GM13977 (cell line): ENCODE measurements at regions not wholly inside any gene's neighbourhood (a gene's known extent, or its start where the extent isn't known, plus 50 kb on each side); places are given as distances from the start of the nearest gene placed in this dataset.

Source experiments
- DNase-seq: peaks from one replicate; pipeline ENCODE4 v3.0.0; 2012; ENCODE audit warnings: low spot score
- in situ Hi-C: fragments of 300-500 bp; cut with MboI; formaldehyde crosslinking; loops from one replicate; pipeline ENCODE4 v1.12.0; 2022; ENCODE audit warnings: low sequenced_read_pairs, low pct_unique_long_range_greater_than_20kb, mixed read lengths, inconsistent platforms; ENCODE audit not compliant: unreplicated experiment
- TF ChIP-seq, protein P1 (sequence below): IDR thresholded peaks from 2 replicates; pipeline ENCODE4 v1.5.1; 2012; ENCODE audit warnings: mild to moderate bottlenecking, control low read depth; ENCODE audit not compliant: insufficient read depth; ENCODE audit errors: extremely low read depth, missing control alignments

- in situ Hi-C loops: no loop called here
- TF ChIP-seq, protein P1, sequence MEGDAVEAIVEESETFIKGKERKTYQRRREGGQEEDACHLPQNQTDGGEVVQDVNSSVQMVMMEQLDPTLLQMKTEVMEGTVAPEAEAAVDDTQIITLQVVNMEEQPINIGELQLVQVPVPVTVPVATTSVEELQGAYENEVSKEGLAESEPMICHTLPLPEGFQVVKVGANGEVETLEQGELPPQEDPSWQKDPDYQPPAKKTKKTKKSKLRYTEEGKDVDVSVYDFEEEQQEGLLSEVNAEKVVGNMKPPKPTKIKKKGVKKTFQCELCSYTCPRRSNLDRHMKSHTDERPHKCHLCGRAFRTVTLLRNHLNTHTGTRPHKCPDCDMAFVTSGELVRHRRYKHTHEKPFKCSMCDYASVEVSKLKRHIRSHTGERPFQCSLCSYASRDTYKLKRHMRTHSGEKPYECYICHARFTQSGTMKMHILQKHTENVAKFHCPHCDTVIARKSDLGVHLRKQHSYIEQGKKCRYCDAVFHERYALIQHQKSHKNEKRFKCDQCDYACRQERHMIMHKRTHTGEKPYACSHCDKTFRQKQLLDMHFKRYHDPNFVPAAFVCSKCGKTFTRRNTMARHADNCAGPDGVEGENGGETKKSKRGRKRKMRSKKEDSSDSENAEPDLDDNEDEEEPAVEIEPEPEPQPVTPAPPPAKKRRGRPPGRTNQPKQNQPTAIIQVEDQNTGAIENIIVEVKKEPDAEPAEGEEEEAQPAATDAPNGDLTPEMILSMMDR: no peak
- no peak for DNase-seq
Observed at GRCh38 chr21:27831816-27832569, 865.1 kb upstream of the ADAMTS5 start.

- DNase-seq: no peak
- in situ Hi-C loops: no loop called here
Observed at GRCh38 chr21:27831177-27831576, 864.3 kb upstream of the ADAMTS5 start.

GRCh38 chr21:27827972-27828371 is 861.1 kb upstream of the ADAMTS5 start:
- TF ChIP-seq, protein P1: no peak
- no peak for DNase-seq
- in situ Hi-C loops: no loop called here

More at GRCh38 chr21:27831177-27831576, 864.3 kb upstream of the ADAMTS5 start:
- TF ChIP-seq, protein P1: no peak

DNA sequence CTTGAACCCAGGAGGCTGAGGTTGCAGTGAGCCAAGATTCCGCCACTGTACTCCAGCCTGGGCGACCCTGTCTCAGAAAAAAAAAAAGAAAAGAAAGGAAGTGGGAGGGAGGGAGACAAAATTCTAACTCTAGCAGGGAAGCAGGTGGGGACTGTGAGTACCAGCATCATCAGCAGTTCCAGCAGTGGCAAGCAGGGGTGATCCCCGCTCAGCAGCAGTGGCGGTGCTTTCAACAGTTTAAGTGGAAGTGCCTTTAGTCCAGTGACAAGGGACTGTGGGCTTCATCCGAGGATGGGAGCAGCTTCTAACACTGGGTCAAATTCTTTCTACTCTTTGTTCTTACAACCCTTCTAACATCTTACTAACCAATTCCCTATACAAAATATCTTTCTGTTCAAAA is 858.1 kb upstream of the ADAMTS5 start:
- in situ Hi-C loops: no loop called here
- TF ChIP-seq, protein P1: no peak
- DNase-seq: no peak

DNA sequence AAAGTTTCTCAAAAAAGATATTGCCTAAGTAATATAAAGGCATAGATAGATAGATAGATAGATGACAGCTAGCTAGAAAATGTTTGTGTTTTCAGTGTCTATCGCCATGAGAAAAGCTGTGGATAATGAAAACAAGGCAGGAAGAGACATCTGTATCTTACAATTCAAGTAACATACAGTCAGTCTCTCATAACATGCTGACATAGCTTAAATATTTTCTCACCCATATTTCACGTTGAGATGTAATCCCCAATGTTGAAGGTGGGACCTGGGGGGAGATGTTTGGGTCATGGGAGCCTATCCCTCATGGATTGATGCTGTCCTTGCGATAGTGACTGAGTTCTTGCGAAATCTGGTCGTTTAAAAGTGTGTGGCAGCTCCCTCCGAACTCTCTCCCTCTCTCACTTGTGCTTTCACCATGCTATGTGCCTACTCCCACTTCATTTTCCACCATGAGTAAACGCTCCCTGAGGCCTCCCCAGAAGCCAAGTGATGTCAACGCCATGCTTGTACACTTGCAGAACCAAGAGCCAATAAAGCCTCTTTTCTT is 856.8 kb upstream of the ADAMTS5 start:
- TF ChIP-seq, protein P1: no peak
- in situ Hi-C loops: no loop called here
- no peak for DNase-seq

DNA sequence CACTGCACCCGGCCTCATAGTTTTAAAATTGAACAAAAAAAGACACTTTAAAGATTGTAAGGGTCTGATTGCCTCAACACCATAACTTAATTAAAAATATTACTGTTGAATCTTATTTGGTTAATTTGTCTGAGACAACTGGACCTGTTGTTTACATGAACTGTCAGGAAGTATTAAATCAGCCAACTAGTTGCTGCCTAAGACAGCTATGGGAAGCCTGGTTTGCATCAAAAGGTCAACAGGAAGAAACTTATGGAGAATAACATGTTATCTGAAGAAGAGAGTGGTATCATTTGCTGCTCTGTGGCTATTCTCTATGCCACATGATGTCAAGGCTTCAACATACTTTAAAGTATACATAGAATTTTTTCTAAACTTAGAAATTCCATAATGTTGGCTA is 853.5 kb upstream of the ADAMTS5 start:
- in situ Hi-C loops: no loop called here
- TF ChIP-seq, protein P1: no peak
- DNase-seq: no peak
